GM12872 (cell line): ENCODE measurements at regions not wholly inside any gene's neighbourhood (a gene's known extent, or its start where the extent isn't known, plus 50 kb on each side); places are given as distances from the start of the nearest gene placed in this dataset.

Source experiments
- TF ChIP-seq, protein P1 (sequence below): IDR thresholded peaks from 3 replicates; pipeline ENCODE4 v1.5.1; 2011; ENCODE audit warnings: low read depth, mild to moderate bottlenecking, low read length, moderate library complexity; ENCODE audit not compliant: insufficient read depth

DNA sequence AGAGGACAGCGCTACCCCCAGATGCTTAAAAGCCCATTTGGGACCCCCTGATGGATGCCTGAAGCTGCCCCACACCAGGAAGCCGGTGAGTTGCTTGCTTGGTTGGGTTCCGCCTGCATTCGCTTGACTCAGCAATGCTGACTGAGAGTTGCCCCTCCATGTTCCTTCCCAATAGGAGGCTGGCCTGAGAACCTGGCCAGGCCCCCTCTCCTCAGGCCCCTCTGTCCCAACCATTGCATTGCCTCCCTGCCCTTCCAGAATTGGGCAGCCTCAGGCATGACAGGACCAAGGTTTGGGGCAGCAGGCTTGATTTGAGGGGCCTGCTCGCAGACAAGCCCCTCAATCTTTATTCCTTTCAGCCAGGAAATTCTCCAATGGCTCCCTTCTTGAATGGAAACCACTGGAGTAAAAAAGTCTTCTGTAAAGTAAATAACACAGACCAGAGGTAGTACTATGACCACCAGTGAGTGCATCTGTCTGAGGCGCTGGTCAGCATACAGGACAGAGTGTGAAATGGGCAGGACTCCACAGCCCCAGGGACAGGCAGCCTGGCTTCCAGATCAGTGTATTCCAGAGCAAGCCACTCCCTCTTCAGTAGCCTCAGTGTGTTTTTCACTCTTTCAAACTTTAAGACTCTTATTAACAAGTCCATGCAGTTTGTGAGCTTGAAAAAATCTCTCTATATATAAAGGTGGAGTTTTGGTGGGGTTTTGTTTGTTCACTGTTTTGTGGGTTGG is 104.7 kb downstream of the C1QL2 start:
- TF ChIP-seq, protein P1, sequence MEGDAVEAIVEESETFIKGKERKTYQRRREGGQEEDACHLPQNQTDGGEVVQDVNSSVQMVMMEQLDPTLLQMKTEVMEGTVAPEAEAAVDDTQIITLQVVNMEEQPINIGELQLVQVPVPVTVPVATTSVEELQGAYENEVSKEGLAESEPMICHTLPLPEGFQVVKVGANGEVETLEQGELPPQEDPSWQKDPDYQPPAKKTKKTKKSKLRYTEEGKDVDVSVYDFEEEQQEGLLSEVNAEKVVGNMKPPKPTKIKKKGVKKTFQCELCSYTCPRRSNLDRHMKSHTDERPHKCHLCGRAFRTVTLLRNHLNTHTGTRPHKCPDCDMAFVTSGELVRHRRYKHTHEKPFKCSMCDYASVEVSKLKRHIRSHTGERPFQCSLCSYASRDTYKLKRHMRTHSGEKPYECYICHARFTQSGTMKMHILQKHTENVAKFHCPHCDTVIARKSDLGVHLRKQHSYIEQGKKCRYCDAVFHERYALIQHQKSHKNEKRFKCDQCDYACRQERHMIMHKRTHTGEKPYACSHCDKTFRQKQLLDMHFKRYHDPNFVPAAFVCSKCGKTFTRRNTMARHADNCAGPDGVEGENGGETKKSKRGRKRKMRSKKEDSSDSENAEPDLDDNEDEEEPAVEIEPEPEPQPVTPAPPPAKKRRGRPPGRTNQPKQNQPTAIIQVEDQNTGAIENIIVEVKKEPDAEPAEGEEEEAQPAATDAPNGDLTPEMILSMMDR: no peak

DNA sequence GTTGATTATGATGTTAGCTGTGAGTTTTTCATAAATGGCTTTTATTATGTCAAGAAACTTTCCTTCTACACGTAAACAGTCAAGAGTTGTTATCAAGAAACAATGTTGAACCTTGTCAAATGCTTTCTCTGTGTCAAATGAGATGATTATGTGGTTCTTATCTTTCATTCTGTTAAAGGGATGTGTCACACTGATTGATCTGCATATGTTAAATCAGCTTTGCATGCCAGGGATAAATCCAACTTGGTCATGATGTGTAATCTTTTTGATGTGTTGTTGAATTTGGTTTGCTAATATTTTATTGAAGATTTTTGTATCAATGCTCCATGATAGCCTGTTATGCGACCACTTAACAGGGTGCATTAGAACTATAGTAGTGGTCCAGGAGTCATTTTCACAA is 107.3 kb downstream of the C1QL2 start:
- TF ChIP-seq, protein P1: no peak

DNA sequence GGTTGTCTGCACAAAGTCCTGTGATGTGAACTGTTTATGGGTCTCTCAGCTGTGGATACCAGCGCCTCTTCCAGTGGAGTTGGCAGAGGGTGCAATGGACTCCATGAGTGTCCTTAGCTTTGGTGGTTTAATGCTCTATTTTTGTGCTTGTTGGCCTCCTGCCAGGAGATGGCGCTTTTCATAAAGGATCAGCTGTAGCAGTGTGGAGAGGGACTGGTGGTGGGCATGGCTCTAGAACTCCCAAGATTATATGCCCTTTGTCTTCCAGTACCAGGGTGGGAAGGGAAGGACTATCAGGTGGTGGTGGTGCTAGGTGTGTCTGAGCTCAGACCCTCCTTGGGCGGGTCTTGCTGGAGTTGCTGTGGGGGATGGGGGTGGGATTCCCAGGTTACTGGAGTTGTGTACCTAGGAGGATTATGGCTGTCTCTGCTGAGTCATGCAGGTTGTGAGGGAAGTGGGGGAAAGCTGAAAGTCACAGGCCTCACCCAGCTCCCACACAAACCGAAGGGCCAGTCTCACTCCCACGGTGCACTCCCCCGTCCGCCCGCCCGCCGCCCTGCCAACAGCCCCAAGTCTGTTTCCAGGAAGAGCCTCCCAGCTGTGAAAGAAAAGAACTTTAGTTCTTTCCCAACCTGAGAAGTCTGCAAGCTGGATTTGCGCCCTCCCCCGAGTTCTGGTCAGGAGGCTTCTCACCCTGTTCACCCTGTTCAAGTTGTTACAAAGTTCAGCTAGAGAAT is 108.1 kb downstream of the MARCO start:
- TF ChIP-seq, protein P1: peak; percentile 36; the same call in 1 of the 3 replicates
